ENCODE measurements at regions not wholly inside any gene's neighbourhood (a gene's known extent, or its start where the extent isn't known, plus 50 kb on each side); places are given as distances from the start of the nearest gene placed in this dataset.
"Not testable (repeated sequence)": the region's sequence is repeated elsewhere in the genome, so short reads cannot be mapped to it uniquely, and the experiment has no call there.

DNA sequence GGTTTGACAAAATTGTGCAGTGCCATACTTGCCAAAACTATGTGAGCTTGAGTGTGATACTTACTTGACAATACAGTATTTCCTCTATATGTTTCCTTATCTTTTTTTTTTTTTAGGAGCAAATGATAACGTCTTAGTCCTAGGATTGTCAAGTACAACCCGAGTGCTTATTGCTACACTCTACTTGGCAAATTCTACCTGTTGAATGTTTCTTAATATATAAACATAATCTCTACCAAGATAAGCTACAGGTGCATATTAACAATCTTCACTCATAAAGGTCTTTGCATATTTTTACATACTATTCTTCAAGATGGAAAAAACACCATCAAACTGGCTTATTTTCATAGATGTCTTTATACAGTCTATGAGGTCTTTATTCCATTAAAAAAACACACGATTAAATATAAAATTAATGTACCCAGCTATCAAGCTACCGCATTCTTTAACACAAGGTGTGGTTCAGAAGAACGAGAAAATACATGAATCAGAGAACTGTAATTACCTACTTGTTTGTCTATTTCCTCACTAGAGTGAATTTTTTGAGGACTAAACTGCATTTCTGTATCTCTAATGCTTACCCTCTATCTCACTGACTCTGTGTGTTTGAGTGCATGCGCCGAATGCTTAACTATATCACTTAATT lies 76.1 kb upstream of the PDSS1 start:
- DNase-seq = no peak

DNA sequence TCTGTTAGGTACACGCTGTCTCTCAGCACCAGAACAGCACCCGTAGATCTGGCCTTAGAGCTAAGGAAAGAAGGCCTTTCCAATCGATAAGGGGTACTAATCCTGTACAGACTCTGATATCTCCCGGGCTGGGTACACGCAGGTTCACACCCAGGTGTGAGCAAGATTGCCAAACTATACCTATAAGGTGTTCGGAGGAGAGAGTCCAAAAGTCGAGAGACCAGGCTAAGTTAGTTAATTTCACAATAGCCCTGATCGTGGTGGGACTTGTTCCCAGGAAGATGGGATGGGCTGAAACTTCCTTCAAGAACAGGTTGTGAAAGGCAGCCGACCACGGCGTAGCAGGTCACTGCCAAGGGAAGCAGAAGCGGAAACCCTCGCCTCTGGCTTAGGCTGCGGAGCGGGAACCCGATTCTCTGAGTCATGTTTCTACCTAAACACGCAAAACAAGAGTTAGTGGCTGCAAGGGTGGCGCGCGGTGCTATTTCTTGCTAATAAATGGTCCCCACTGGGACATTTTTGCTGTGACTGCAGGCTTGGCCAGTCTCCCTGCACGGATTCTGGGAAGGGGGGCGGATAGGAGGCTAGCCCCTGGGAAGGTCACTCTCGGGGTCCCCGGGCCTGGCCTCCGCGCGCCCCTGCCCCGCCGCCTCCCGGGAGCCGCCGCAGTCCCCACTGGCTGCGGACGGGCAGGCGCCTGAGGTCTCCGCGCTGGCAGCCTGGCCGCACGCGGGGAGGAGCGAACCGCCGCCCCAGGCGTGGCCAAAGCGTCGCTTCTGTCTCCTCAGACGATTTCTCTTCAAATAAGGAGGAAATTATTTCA lies 75.4 kb upstream of the PDSS1 start:
- peak; percentile 50 for DNase-seq

DNA sequence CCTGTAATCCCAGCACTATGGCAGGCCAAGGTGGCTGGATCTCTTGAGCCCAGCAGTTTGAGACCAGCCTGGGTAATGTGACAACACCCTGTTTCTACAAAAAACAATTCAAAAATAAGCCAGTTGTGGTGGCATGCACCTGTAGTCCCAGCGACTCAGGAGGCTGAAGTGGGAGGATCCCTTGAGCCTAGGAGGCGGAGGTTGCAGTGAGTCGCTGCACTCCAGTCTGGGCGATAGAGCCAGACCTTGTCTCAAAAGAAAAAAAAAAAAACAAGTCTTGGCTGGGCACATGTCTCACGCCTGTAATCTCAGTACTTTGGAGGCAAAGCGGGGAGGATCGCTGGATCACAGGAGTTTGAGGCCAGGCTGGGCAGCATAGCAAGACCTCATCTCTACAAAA lies 74.6 kb upstream of the PDSS1 start:
- DNase-seq = no peak

DNA sequence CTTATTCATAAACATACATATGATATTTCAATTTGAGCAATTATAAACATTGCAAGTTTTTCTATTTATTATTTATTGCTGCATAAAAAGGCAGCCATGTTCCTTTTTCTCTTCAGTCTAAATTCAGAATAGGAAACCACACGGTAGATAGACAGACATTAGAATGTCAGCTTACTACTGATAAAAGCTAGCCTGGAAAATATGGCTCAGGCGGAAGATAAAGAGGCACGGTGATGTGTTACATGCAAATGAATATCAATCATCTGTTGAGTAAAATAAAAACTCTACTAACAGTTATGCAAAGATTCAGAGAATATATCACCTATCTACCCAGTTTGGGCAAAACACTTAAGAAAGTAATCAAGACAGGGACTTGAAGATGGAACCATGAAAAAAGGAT lies 73.5 kb upstream of the PDSS1 start:
- peak; percentile 80 for DNase-seq

DNA sequence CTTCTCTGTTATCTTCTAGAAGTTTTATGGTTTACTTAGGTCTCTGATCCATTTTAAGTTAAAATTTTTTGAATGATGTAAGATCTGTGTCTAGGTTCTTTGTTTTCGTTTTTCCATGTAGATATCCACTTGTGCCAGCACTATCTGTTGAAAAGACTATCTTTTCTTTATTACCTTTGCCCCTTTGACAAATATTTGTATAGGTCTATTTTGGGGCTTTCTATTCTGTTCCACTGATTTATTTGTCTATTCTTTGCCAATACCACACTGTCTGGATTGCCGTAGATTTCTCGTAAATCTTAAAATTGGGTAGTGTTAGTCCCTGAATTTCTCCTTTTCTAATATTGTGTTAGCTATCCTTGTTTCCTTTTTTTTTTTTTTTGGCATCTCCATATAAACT lies 71.4 kb upstream of the PDSS1 start:
- DNase-seq = no peak

DNA sequence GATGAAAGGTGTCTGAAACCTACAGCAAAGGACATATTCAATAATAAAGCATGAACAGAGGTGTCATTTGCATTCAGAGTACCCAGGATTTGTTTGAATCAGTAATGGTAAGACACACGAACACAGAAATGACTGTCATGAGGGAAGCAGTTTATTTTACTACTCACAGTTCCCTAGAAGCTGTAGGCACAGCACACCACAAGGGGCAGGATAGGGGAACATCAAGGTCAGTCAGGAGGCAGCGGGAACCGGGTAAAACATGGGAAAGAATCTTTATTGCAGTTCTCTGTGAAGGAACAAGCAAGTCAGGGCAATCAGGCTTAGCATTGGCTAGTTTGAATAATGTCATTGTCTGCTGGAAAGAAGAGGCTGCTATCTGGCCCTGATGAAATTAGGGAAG lies 70.2 kb upstream of the PDSS1 start:
- peak; percentile 58 for DNase-seq

DNA sequence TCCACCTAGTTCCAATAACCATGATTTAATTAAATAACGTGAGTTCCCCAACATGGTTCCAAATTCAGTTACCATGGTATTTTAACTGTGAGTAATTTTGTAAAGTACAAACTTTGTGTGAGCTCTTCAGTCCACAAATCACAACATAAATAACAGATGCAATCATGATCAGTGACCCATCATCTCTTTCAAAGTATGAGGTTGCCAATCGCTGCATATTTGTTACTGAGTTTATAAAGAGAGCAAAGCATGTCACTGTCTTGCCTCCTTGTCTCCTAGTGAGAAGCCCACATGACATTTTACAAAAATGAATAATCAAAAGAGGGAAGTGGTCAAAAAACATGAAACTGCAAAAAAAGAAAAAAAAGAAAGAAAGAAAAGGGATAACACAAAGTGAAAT lies 69.1 kb upstream of the PDSS1 start:
- peak; percentile 71 for DNase-seq

DNA sequence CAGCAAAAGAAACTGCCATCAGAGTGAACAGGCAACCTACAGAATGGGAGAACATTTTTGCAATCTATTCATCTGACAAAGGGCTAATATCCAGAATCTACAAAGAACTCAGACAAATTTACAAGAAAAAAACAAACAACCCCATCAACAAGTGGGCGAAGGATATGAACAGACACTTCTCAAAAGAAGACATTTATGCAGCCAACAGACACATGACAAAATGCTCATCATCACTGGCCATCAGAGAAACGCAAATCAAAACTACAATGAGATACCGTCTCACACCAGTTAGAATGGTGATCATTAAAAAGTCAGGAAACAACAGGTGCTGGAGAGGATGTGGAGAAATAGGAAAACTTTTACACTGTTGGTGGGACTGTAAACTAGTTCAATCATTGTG lies 65.3 kb upstream of the PDSS1 start:
- DNase-seq = not testable (repeated sequence)

DNA sequence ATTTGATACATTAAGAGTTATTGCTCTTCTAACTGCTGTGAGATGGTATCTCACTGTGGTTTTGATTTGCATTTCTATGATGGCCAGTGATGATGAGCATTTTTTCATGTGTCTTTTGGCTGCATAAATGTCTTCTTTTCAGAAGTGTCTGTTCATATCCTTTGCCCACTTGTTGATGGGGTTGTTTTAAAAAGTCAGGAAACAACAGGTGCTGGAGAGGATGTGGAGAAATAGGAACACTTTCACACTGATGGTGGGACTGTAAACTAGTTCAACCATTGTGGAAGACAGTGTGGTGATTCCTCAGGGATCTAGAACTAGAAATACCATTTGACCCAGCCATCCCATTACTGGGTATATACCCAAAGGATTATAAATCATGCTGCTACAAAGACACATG lies 63.4 kb upstream of the PDSS1 start:
- not testable (repeated sequence) for DNase-seq

DNA sequence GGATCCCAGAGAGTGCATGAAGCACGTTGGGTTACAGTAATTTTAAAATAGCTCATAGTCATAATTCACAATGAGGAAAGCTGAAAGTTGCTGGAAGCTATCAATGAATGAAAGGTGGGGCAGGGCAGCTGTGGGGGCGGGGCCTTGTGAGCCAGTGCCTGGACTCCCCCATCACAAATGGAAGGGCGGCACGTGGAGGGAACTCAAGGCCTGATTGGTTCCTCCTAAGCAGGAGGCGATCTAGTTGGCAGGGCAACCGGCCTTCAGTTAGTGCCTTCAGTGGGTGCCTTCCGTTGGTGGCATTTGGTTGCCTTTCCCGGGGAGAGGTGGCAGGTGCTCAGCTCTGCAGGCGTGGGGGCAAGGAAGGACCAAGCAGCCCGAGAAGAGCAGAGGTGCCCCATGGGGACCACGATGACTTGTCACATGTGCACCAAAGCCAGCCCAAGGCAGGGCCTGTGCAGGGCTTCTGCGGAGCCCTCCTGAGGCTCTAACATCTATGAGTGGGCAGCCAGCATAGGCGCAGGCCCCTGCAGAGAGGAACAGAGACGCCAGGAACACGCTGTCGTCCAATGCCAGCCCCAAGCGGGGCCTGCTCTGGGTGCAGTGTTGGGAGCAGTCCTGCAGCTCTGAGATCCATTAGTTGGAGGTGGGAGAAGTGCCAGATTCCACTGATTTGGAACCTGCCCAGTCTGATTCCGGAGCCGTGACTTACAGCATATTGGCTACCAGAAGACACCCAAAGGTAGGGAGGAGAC lies 59.8 kb upstream of the PDSS1 start:
- DNase-seq = no peak

DNA sequence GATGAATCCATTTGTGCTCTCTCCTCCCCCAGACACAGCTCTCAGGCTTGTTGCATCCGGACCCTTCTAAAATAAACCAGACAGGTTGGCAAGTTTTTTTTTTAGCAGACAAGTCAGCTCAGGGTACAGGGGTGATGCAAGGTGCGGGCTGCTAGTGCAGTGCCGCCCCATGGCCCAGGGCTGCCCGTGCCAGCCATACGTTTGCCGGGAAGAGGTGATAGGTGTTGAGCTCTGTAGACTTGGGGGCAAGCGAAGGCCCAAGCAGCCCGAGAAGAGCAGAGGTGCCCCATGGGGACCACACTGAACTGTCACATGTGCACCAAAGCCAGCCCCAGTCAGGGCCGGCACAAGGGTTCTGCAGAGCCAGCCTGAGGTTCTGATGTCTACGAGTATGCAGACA lies 57.1 kb upstream of the PDSS1 start:
- no peak for DNase-seq

DNA sequence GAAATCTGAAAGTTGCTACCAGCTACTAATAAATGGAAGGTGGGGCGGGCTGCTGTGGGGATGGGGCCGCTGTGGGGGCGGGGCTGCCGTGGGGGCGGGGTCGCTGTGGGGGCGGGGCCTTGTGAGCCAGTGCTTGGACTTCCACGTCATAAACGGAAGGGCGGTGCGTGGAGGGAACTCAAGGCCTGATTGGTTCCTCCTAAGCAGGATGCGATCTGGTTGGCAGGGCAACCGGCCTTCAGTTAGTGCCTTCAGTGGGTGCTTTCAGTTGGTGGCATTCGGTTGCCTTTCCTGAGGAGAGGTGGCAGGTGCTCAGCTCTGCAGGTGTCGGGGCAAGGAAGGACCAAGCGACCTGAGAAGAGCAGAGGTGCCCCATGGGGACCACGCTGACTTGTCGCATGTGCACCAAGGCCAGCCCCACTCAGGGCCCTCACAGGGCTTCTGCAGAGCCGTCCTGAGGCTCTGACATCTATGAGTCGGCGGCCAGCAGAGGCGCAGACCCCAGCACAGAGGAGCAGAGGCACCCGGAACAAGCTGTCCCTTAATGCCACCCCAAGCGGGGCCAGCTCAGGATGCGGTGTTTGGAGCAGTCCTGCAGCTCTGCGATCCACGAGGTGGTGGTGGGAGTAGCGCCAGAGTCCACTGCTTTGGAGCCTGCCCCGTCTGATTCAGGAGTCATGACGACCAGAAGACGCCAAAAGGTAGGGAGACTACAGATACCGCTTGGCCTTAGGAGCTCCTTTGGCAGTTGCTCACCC lies 54.4 kb upstream of the PDSS1 start:
- DNase-seq = no peak

DNA sequence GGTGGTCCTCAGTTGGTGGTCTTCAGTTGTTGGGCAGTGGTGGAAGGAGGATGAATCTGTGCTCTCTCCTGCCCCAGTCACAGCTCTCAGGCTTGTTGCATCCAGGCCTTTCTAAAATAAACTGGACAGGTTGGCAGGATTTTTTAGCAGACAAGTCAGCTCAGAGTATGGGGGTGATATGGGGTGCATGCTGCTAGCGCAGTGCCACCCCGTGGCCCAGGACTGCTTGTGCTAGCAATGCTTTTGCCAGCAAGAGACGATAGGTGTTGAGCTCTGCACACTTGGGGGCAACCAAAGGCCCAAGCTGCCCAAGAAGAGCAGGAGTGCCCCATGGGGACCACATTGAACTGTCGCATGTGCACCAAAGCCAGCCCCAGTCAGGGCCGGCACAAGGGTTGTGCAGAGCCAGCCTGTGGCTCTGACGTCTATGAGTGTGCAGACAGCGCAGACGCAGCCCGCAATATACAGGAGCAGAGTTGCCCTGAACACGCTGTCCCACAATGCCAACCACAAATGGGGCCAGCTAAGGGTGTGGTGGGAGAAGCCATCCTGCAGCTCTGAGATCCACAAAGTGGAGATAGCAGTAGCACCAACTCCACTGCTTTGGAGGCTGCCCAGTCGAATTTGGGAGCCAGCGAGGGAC lies 49.8 kb upstream of the PDSS1 start:
- DNase-seq = no peak
